H9 (cell line): ENCODE measurements at regions not wholly inside any gene's neighbourhood (a gene's known extent, or its start where the extent isn't known, plus 50 kb on each side); places are given as distances from the start of the nearest gene placed in this dataset.

Experiments
- DNase-seq: peaks from one replicate; pipeline ENCODE4 v3.0.0-alpha.2; 2017
- H2AFZ ChIP-seq: one replicate; pipeline ENCODE4 v1.6.1; 2013; ENCODE audit warnings: mild to moderate bottlenecking, low read length, control low read depth, moderate library complexity
- H2AK5ac ChIP-seq: 2 replicates; pipeline ENCODE4 v1.6.1; 2013; ENCODE audit warnings: low read length, control low read depth, mixed read lengths; ENCODE audit not compliant: insufficient read length
- H2BK120ac ChIP-seq: one replicate; pipeline ENCODE4 v1.6.1; 2013; ENCODE audit warnings: low read depth, mild to moderate bottlenecking, low read length, control low read depth, inconsistent platforms; ENCODE audit not compliant: poor library complexity, severe bottlenecking
- H2BK12ac ChIP-seq: 2 replicates; pipeline ENCODE4 v1.6.1; 2013; ENCODE audit warnings: low read length, control low read depth, mixed read lengths, low read depth; ENCODE audit not compliant: insufficient read length
- H2BK15ac ChIP-seq: 2 replicates; pipeline ENCODE4 v1.6.1; 2013; ENCODE audit warnings: low read depth, low read length, control low read depth
- H2BK20ac ChIP-seq: one replicate; pipeline ENCODE4 v1.6.1; 2013; ENCODE audit warnings: low read depth, mild to moderate bottlenecking, low read length, control low read depth, inconsistent platforms; ENCODE audit not compliant: poor library complexity, severe bottlenecking
- H2BK5ac ChIP-seq: 2 replicates; pipeline ENCODE4 v1.6.1; 2013; ENCODE audit warnings: low read length, control low read depth, mixed read lengths; ENCODE audit not compliant: insufficient read length
- H3K14ac ChIP-seq: 2 replicates; pipeline ENCODE4 v1.6.1; 2013; ENCODE audit warnings: low read length, control low read depth; ENCODE audit not compliant: insufficient read depth
- H3K18ac ChIP-seq: 2 replicates; pipeline ENCODE4 v1.6.1; 2013; ENCODE audit warnings: low read depth, mild to moderate bottlenecking, mixed read lengths, low read length, control low read depth; ENCODE audit not compliant: insufficient read length
- H3K23ac ChIP-seq: 2 replicates; pipeline ENCODE4 v1.6.1; 2013; ENCODE audit warnings: low read length, control low read depth, mixed read lengths, low read depth; ENCODE audit not compliant: insufficient read length
- H3K23me2 ChIP-seq: 2 replicates; pipeline ENCODE4 v1.6.1; 2013; ENCODE audit warnings: low read depth, mild to moderate bottlenecking, mixed read lengths, low read length, control low read depth; ENCODE audit not compliant: insufficient read length, poor library complexity, severe bottlenecking
- H3K27ac ChIP-seq: 2 replicates; pipeline ENCODE4 v1.5.1; 2013; ENCODE audit warnings: low read length, control low read depth, mixed read lengths, low read depth; ENCODE audit not compliant: insufficient read length
- H3K27me3 ChIP-seq: 2 replicates; pipeline ENCODE4 v1.6.1; 2013; ENCODE audit warnings: low read length, control low read depth, inconsistent platforms; ENCODE audit not compliant: insufficient read depth
- H3K4ac ChIP-seq: 2 replicates; pipeline ENCODE4 v1.6.1; 2013; ENCODE audit warnings: low read depth, mild to moderate bottlenecking, control low read depth, inconsistent platforms, low read length, moderate library complexity
- H3K4me1 ChIP-seq: 2 replicates; pipeline ENCODE4 v1.6.1; 2013; ENCODE audit warnings: low read length, control low read depth, inconsistent platforms; ENCODE audit not compliant: insufficient read depth
- H3K4me2 ChIP-seq: 2 replicates; pipeline ENCODE4 v1.6.1; 2013; ENCODE audit warnings: low read length, control low read depth, mixed read lengths; ENCODE audit not compliant: insufficient read length, insufficient read depth
- H3K56ac ChIP-seq: 2 replicates; pipeline ENCODE4 v1.6.1; 2013; ENCODE audit warnings: low read depth, mild to moderate bottlenecking, mixed read lengths, low read length, control low read depth; ENCODE audit not compliant: insufficient read length
- H3K79me1 ChIP-seq: 2 replicates; pipeline ENCODE4 v1.6.1; 2013; ENCODE audit warnings: low read depth, mild to moderate bottlenecking, moderate library complexity, low read length, control low read depth, inconsistent platforms; ENCODE audit not compliant: insufficient read depth, poor library complexity, severe bottlenecking
- H3K79me2 ChIP-seq: 2 replicates; pipeline ENCODE4 v1.6.1; 2013; ENCODE audit warnings: low read length, control low read depth, inconsistent platforms; ENCODE audit not compliant: insufficient read depth
- H3K9ac ChIP-seq: 2 replicates; pipeline ENCODE4 v1.6.1; 2013; ENCODE audit warnings: low read length, control low read depth, mixed read lengths; ENCODE audit not compliant: insufficient read length; ENCODE audit errors: extremely low read depth
- H3K9me3 ChIP-seq: one replicate; pipeline ENCODE4 v1.6.1; 2013; ENCODE audit warnings: low read depth, low read length, inconsistent platforms; ENCODE audit not compliant: control insufficient read depth
- H3T11ph ChIP-seq: one replicate; pipeline ENCODE4 v1.6.1; 2013; ENCODE audit warnings: mild to moderate bottlenecking, low read length, control low read depth, inconsistent platforms
- H4K20me1 ChIP-seq: one replicate; pipeline ENCODE4 v1.6.1; 2013; ENCODE audit not compliant: control insufficient read depth, insufficient read length, insufficient read depth
- H4K5ac ChIP-seq: 2 replicates; pipeline ENCODE4 v1.6.1; 2013; ENCODE audit warnings: low read depth, mild to moderate bottlenecking, mixed read lengths, low read length, control low read depth; ENCODE audit not compliant: insufficient read length
- H4K8ac ChIP-seq: replicated peaks from 2 replicates; pipeline ENCODE4 v1.6.1; 2013; ENCODE audit warnings: low read length, control low read depth, mixed read lengths, low read depth; ENCODE audit not compliant: insufficient read length
- H4K91ac ChIP-seq: 2 replicates; pipeline ENCODE4 v1.6.1; 2013; ENCODE audit warnings: low read depth, mild to moderate bottlenecking, moderate library complexity, mixed read lengths, low read length, control low read depth; ENCODE audit not compliant: insufficient read length
- H3K27ac Mint-ChIP-seq, 3 experiments: 2 replicates in 2 of 3; 3 replicates in 1 of 3; pipeline ENCODE4 v1.8.0; 2020 to 2021; ENCODE audit warnings: mixed read lengths in 3 of 3, mild to moderate bottlenecking in 1 of 3, moderate library complexity in 1 of 3
- H3K27me3 Mint-ChIP-seq: 2 replicates; pipeline ENCODE4 v1.8.0; 2021; ENCODE audit warnings: low read depth, mild to moderate bottlenecking, moderate library complexity, mixed read lengths
- H3K36me3 Mint-ChIP-seq, 3 experiments: 2 replicates in 2 of 3; 3 replicates in 1 of 3; pipeline ENCODE4 v1.8.0; 2020 to 2021; ENCODE audit warnings: low read depth in 3 of 3, mixed read lengths in 3 of 3; ENCODE audit not compliant: insufficient read depth in 1 of 3
- H3K4me1 Mint-ChIP-seq, 2 experiments: 2 replicates each; pipeline ENCODE4 v1.8.0; 2020; ENCODE audit warnings: mixed read lengths in 2 of 2
- H3K4me3 Mint-ChIP-seq, 2 experiments: 2 replicates in 1 of 2; 3 replicates in 1 of 2; pipeline ENCODE4 v1.8.0; 2020 to 2021; ENCODE audit warnings: mild to moderate bottlenecking in 2 of 2, mixed read lengths in 2 of 2, moderate library complexity in 1 of 2
- H3K9me3 Mint-ChIP-seq, 2 experiments: 2 replicates in 1 of 2; 3 replicates in 1 of 2; pipeline ENCODE4 v1.8.0; 2020; ENCODE audit warnings: mild to moderate bottlenecking in 2 of 2, mixed read lengths in 2 of 2, moderate library complexity in 1 of 2
- WGBS: extraction: QIAGEN DNeasy Blood & Tissue Kit; methylation state at CpG from one replicate; pipeline ENCODE4 v1.1.7; 2013; ENCODE audit warnings: missing lambda C conversion rate, low lambda C conversion rate, mixed read lengths; ENCODE audit not compliant: insufficient read length; ENCODE audit errors: extremely low coverage; 5-methylcytosine and 5-hydroxymethylcytosine counted together
- TF ChIP-seq, protein P1 (sequence below): fragments of 200-600 bp; sonication (generic); conservative IDR thresholded peaks from 3 replicates; pipeline ENCODE4 v1.8.0; 2021; ENCODE audit warnings: antibody characterized with exemption, mild to moderate bottlenecking

DNA sequence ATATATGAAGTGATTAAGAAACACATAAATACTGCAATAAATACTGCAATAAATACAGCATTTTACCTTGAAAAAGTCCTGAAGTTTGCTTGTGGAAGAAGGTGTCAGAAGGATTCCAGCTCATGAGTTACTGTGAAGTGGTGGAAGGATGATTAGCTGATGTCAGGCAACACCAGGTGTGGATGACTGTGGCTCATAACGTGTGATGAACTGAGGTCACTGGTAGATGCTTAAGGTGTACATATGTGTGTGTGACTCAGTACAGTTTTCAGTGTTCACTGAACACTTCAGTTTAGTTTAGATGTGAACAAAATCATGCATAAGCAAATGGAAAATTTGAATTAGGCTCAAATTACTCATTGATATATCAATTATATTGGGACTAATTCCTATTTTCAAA lies 1045.0 kb downstream of the NTRK3 start:
- TF ChIP-seq, protein P1, sequence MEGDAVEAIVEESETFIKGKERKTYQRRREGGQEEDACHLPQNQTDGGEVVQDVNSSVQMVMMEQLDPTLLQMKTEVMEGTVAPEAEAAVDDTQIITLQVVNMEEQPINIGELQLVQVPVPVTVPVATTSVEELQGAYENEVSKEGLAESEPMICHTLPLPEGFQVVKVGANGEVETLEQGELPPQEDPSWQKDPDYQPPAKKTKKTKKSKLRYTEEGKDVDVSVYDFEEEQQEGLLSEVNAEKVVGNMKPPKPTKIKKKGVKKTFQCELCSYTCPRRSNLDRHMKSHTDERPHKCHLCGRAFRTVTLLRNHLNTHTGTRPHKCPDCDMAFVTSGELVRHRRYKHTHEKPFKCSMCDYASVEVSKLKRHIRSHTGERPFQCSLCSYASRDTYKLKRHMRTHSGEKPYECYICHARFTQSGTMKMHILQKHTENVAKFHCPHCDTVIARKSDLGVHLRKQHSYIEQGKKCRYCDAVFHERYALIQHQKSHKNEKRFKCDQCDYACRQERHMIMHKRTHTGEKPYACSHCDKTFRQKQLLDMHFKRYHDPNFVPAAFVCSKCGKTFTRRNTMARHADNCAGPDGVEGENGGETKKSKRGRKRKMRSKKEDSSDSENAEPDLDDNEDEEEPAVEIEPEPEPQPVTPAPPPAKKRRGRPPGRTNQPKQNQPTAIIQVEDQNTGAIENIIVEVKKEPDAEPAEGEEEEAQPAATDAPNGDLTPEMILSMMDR, result no peak
- H3K4me2 ChIP-seq, result no peak overlapping the region
- no CpG with 5 or more reads among the region's 1 CpG for WGBS
- H3K79me1 ChIP-seq, result no peaks in the 10 kb centered on the region
- Mint-ChIP-seq H3K4me3 (no peak overlapping the region), H3K27ac (no peak overlapping the region), H3K9me3 (no peaks in the 10 kb centered on the region), H3K27me3 (peaks cover 6% of the 10 kb centered on the region), H3K4me1 (peaks cover 9% of the 10 kb centered on the region in 2 experiments), H3K36me3 (no peaks in the 10 kb centered on the region)
- DNase-seq, result no peak
- H3T11ph ChIP-seq, result no peak overlapping the region
- no peaks in the 10 kb centered on the region for H3K23me2 ChIP-seq
- H3K56ac ChIP-seq, result no peak overlapping the region
- no peak overlapping the region for H4K5ac ChIP-seq
- no peak overlapping the region for H2BK15ac ChIP-seq
- H2BK120ac ChIP-seq, result no peak overlapping the region
- H3K18ac ChIP-seq, result no peak overlapping the region
- H3K14ac ChIP-seq, result no peak overlapping the region
- H3K27me3 ChIP-seq, result no peaks in the 10 kb centered on the region
- no peak overlapping the region for H4K91ac ChIP-seq
- H2AK5ac ChIP-seq, result no peak overlapping the region
- no peak overlapping the region for H3K27ac ChIP-seq
- no peak overlapping the region for H4K8ac ChIP-seq
- H3K79me2 ChIP-seq, result no peaks in the 10 kb centered on the region
- H3K9ac ChIP-seq, result no peak overlapping the region
- H2BK12ac ChIP-seq, result no peak overlapping the region
- peaks cover 5% of the 10 kb centered on the region; the same call in 1 of the 2 replicates for H3K4me1 ChIP-seq
- H2AFZ ChIP-seq, result no peak overlapping the region
- H2BK20ac ChIP-seq, result no peak overlapping the region
- H3K23ac ChIP-seq, result no peak overlapping the region
- no peak overlapping the region for H3K4ac ChIP-seq
- H2BK5ac ChIP-seq, result no peak overlapping the region
- no peaks in the 10 kb centered on the region for H4K20me1 ChIP-seq
- H3K9me3 ChIP-seq, result no peaks in the 10 kb centered on the region
